B cell (primary cell): ENCODE measurements at regions not wholly inside any gene's neighbourhood (a gene's known extent, or its start where the extent isn't known, plus 50 kb on each side); places are given as distances from the start of the nearest gene placed in this dataset.

Source experiments
- ATAC-seq: fragments of 200-7000 bp; cut with Tn5 transposase; one replicate; pipeline ENCODE4 v1.10.0; 2021; ENCODE audit warnings: low read depth, mild to moderate bottlenecking, moderate number of reproducible peaks, moderate library complexity
- CTCF ChIA-PET: fragments of 350-600 bp; sonication (Branson Sonifier 250); formaldehyde crosslinking; loops from one replicate; lab custom pipeline; 2021; ENCODE audit warnings: antibody characterized with exemption, inconsistent platforms; lab: Charles Lee
- POLR2A ChIA-PET: fragments of 350-600 bp; sonication (Branson Sonifier 250); formaldehyde crosslinking; loops from one replicate; lab custom pipeline; 2021; ENCODE audit warnings: antibody characterized with exemption; lab: Charles Lee
- DNase-seq: peaks from one replicate; pipeline ENCODE4 v3.0.0; 2013
- H2AFZ ChIP-seq: 2 replicates; pipeline ENCODE4 v1.6.1; 2012; ENCODE audit warnings: mild to moderate bottlenecking, low read depth, low read length; ENCODE audit not compliant: insufficient read depth, poor library complexity, severe bottlenecking
- H3K27ac ChIP-seq, 2 donors: 1 replicate in 1 of 2; 2 replicates in 1 of 2; pipeline ENCODE4 v1.5.1; 2012 to 2013; ENCODE audit warnings: low read length in 2 of 2, mild to moderate bottlenecking in 2 of 2, moderate library complexity in 1 of 2
- H3K27me3 ChIP-seq, 4 experiments: fragments of 200-600 bp in 1 of 4; sonication (generic) in 1 of 4; replicated peaks in 1 of 4; 1 replicate in 2 of 4; 2 replicates in 2 of 4; pipeline versions ENCODE4 v1.6.1 to v1.7.0; 2013 to 2016; ENCODE audit warnings: low read length in 3 of 4, mild to moderate bottlenecking in 2 of 4, mixed read lengths in 1 of 4, moderate library complexity in 1 of 4; ENCODE audit not compliant: insufficient read depth in 4 of 4, control insufficient read depth in 3 of 4; ENCODE audit errors: control extremely low read depth in 1 of 4
- H3K36me3 ChIP-seq, 2 experiments: replicated peaks in 1 of 2; 1 replicate in 1 of 2; 2 replicates in 1 of 2; pipeline versions ENCODE4 v1.6.1 to v1.7.1; 2013; ENCODE audit warnings: low read length in 1 of 2; ENCODE audit not compliant: insufficient read depth in 2 of 2, control insufficient read depth in 1 of 2; ENCODE audit errors: control extremely low read depth in 1 of 2, extremely low read depth in 1 of 2
- H3K4me1 ChIP-seq, 2 donors: fragments of 200-600 bp in 1 of 2; sonication (generic) in 1 of 2; 1 replicate in 1 of 2; 2 replicates in 1 of 2; pipeline versions ENCODE4 v1.5.1 to v1.6.1; 2013 to 2017; ENCODE audit warnings: low read length in 2 of 2; ENCODE audit not compliant: control insufficient read depth in 2 of 2, insufficient read depth in 2 of 2
- H3K4me2 ChIP-seq: replicated peaks from 2 replicates; pipeline ENCODE3; 2012; ENCODE audit warnings: mild to moderate bottlenecking, low read depth, low read length; ENCODE audit not compliant: poor library complexity, severe bottlenecking
- H3K4me3 ChIP-seq, 5 experiments: fragments of 200-600 bp in 1 of 5; sonication (generic) in 1 of 5; 1 replicate in 3 of 5; 2 replicates in 2 of 5; pipeline versions ENCODE4 v1.5.1 to v1.7.0; 2011 to 2016; ENCODE audit warnings: low read length in 4 of 5, mild to moderate bottlenecking in 4 of 5, low read depth in 2 of 5, control low read depth in 1 of 5, moderate library complexity in 1 of 5; ENCODE audit not compliant: insufficient read depth in 1 of 5; ENCODE audit errors: control extremely low read depth in 1 of 5, extremely low read depth in 1 of 5
- H3K79me2 ChIP-seq: fragments of 200-600 bp; sonication (generic); one replicate; pipeline ENCODE4 v1.6.0; 2016; ENCODE audit warnings: low read length; ENCODE audit not compliant: control insufficient read depth, insufficient read depth
- H3K9ac ChIP-seq: fragments of 200-600 bp; sonication (generic); 2 replicates; pipeline ENCODE4 v1.6.1; 2017; ENCODE audit warnings: mild to moderate bottlenecking, low read length, moderate library complexity
- H3K9me3 ChIP-seq, 3 donors: one replicate each; pipeline versions ENCODE4 v1.6.1 to v1.7.1; 2013; ENCODE audit warnings: low read length in 2 of 3; ENCODE audit not compliant: control insufficient read depth in 2 of 3, insufficient read depth in 1 of 3; ENCODE audit errors: control extremely low read depth in 1 of 3
- H4K20me1 ChIP-seq: 2 replicates; pipeline ENCODE4 v1.6.0; 2012; ENCODE audit warnings: mild to moderate bottlenecking, low read length; ENCODE audit not compliant: insufficient read depth, control insufficient read depth, poor library complexity, severe bottlenecking
- H3K27ac Mint-ChIP-seq: one replicate; pipeline ENCODE4 v1.8.0; 2021; ENCODE audit warnings: mixed read lengths
- H3K27me3 Mint-ChIP-seq: one replicate; pipeline ENCODE4 v1.8.0; 2021; ENCODE audit warnings: mixed read lengths
- H3K4me1 Mint-ChIP-seq: one replicate; pipeline ENCODE4 v1.8.0; 2021; ENCODE audit warnings: mixed read lengths
- H3K4me3 Mint-ChIP-seq: one replicate; pipeline ENCODE4 v1.8.0; 2021; ENCODE audit warnings: mixed read lengths
- H3K9me3 Mint-ChIP-seq: one replicate; pipeline ENCODE4 v1.8.0; 2022; ENCODE audit warnings: mixed read lengths; ENCODE audit not compliant: insufficient read depth
- CTCF ChIP-seq: fragments of 200-600 bp; IDR thresholded peaks from one replicate; pipeline ENCODE4 v1.8.0; 2022; ENCODE audit warnings: antibody characterized with exemption, mild to moderate bottlenecking
- EZH2 ChIP-seq: IDR thresholded peaks from 2 replicates; pipeline ENCODE4 v1.6.1; 2012; ENCODE audit warnings: borderline replicate concordance, low read depth, mild to moderate bottlenecking, moderate library complexity, low read length; ENCODE audit not compliant: insufficient read depth, poor library complexity, severe bottlenecking
- WGBS: methylation state at CpG from one replicate; pipeline ENCODE4 v1.1.5; 2013; ENCODE audit warnings: missing lambda C conversion rate; ENCODE audit not compliant: insufficient coverage; 5-methylcytosine and 5-hydroxymethylcytosine counted together
- intact Hi-C: fragments of 100-400 bp; cut with micrococcal nuclease; formaldehyde crosslinking; loops from one replicate; pipeline ENCODE4 v1.10.0; 2022

- H3K4me1 ChIP-seq = no peaks in the 10 kb centered on the region
- H4K20me1 ChIP-seq = no peaks in the 10 kb centered on the region
- peaks cover 0 to 7% (median 0%) of the 10 kb centered on the region in 3 donors for H3K9me3 ChIP-seq
- no peaks in the 10 kb centered on the region for H3K79me2 ChIP-seq
- ChIA-PET CTCF (no interaction called here), POLR2A (no interaction called here)
- no peak overlapping the region for H2AFZ ChIP-seq
- no peak overlapping the region for H3K27ac ChIP-seq
- Mint-ChIP-seq H3K27me3 (peaks cover 7% of the 10 kb centered on the region), H3K4me1 (no peaks in the 10 kb centered on the region), H3K9me3 (no peaks in the 10 kb centered on the region), H3K4me3 (no peak overlapping the region), H3K27ac (no peak overlapping the region)
- no peak for TF ChIP-seq CTCF
- TF ChIP-seq EZH2 = no peak
- ATAC-seq (no peak), DNase-seq (no peak)
- H3K27me3 ChIP-seq = peaks cover 0 to 16% (median 0%) of the 10 kb centered on the region in 4 experiments
- H3K36me3 ChIP-seq = no peaks in the 10 kb centered on the region
- no peak overlapping the region for H3K4me3 ChIP-seq
- no peak overlapping the region for H3K4me2 ChIP-seq
- intact Hi-C loops = no loop called here
- 61% methylated on average over 28 of the region's 30 CpGs for WGBS
- no peak overlapping the region for H3K9ac ChIP-seq
Measured at GRCh38 chr7:1298931-1299885, 66.5 kb downstream of the UNCX start.

GRCh38 chr7:1300206-1300605, 67.5 kb downstream of the UNCX start:
- Histone ChIP-seq H3K9me3 (peaks cover 0 to 7% (median 0%) of the 10 kb centered on the region in 3 donors), H4K20me1 (no peaks in the 10 kb centered on the region), H3K27ac (no peak overlapping the region), H3K9ac (no peak overlapping the region), H3K36me3 (no peaks in the 10 kb centered on the region), H3K4me3 (no peak overlapping the region), H2AFZ (no peak overlapping the region), H3K4me1 (no peaks in the 10 kb centered on the region), H3K4me2 (no peak overlapping the region), H3K79me2 (no peaks in the 10 kb centered on the region), H3K27me3 (peaks cover 0 to 16% (median 0%) of the 10 kb centered on the region in 4 experiments)
- CTCF ChIA-PET = no interaction called here
- H3K27ac Mint-ChIP-seq = no peak overlapping the region
- peaks cover 7% of the 10 kb centered on the region for H3K27me3 Mint-ChIP-seq
- no peaks in the 10 kb centered on the region for H3K9me3 Mint-ChIP-seq
- DNase-seq (no peak), ATAC-seq (no peak)
- intact Hi-C loops = no loop called here
- no peak overlapping the region for H3K4me3 Mint-ChIP-seq
- POLR2A ChIA-PET = no interaction called here
- H3K4me1 Mint-ChIP-seq = no peaks in the 10 kb centered on the region
- no peak for TF ChIP-seq EZH2
- no peak for TF ChIP-seq CTCF
- WGBS = 90% methylated on average over 8 of the region's 8 CpGs
